ENCODE measurements at regions not wholly inside any gene's neighbourhood (a gene's known extent, or its start where the extent isn't known, plus 50 kb on each side); places are given as distances from the start of the nearest gene placed in this dataset.

DNA sequence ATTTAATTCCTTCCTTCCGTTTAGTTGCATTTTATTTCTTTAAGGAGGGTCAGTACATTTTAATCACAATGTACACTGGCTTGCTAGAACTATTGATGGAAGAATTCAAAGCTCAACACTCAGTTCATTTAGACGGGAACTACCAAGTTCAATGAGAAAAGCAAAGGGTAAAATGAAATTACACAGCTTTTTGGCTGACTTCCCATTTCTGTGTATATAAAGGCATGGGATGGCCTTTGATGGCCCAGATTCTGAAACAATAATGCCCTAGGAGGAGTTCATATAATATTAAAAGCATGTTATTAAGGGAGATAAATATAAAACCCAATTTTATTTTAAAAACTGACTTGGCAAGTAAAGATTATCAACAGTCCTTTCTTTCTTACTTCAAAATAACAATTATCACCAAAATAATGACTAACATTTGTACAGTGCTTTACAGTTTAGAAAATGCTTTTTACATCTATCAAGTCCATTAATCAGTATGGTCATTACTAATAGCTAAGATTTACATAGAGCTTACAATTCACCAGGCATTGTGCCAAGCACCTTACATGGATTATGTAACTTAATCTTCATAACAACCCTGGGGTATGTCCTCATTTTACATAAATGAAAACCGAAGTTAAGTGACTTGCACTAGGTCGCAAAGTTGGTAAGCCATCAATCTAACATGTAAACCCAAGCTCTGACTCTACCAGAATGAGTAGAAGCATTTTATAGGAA lies 402.4 kb downstream of the OMA1 start:
- no peaks in the 10 kb centered on the region for H3K4me1 Mint-ChIP-seq
- no peak overlapping the region for H3K27ac Mint-ChIP-seq
- H3K36me3 Mint-ChIP-seq = no peaks in the 10 kb centered on the region
- no peaks in the 10 kb centered on the region for H3K9me3 Mint-ChIP-seq
- DNase-seq (ENCODE audit: low spot score in 2 of 2) (no peak), ATAC-seq (no peak)
- H3K4me3 Mint-ChIP-seq = no peak overlapping the region

DNA sequence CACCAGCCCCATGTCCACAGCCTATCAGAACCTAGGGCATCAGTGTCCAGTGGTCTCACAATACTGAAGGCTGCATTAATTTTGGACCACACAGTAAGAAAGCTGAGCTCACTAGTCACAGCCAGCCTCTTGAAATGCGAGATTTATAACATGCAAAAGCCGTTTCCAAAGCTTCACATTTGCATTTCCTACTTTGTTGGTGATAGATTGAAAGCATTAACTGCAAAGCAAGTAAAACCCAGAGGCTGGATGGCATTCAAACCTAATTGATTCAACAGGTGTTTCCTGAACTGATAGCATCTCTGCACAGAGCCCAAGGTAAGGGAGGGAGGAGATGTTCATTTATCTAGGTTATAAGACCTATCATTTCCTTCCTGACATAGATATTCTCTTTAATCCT lies 410.1 kb downstream of the OMA1 start:
- Mint-ChIP-seq H3K4me1 (no peaks in the 10 kb centered on the region), H3K36me3 (no peaks in the 10 kb centered on the region), H3K27ac (no peak overlapping the region), H3K4me3 (no peak overlapping the region), H3K9me3 (peaks cover 3% of the 10 kb centered on the region)
- ATAC-seq (no peak), DNase-seq (ENCODE audit: low spot score in 2 of 2) (no peak)

DNA sequence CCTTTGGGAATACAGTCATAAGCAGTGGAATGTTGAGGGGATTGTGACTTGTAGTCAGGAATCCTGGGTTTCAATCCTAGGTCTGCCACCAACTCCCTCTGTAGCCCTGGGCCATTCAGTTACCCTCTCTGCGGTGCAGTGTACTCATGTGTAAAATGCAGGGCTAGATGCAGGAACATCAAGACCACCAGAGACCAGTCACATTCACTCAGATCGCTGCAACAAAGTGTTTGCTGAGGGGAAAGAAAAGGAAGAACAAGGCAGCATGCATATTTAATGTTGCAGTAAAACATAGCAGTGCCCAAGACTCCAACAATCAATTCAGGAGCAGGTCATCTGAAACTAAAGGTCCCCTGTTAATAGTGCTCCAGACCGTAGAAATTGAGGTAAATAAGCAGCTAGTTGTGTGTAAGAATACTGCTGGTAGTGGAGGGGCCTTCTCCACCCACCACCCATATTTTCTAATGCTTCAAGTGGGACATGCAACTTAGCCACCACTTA lies 410.7 kb downstream of the OMA1 start:
- no peaks in the 10 kb centered on the region for H3K36me3 Mint-ChIP-seq
- H3K27ac Mint-ChIP-seq = no peak overlapping the region
- H3K4me1 Mint-ChIP-seq = no peaks in the 10 kb centered on the region
- ATAC-seq = no peak
- no peak overlapping the region for H3K4me3 Mint-ChIP-seq
- no peak for DNase-seq (ENCODE audit: low spot score in 2 of 2)
- H3K9me3 Mint-ChIP-seq = peaks cover 3% of the 10 kb centered on the region

DNA sequence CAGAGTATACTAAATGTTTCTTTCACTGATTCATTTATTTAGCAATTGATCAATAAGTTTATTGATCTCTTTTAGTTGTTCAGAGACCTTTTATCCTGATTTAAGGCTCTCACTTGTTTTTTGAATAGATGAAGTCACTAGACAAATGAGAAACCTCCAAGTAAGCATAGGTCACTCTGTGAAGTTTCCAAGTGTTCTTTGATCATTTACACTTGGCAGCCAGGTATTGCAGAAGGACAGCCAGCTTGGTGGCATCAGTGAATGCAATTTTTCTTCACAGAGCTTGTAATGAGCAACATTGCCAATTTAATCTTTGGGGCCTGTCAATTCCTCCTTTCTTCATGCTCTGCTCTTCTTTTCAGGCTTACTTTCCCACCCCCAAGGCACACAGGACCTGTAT lies 413.0 kb downstream of the OMA1 start:
- no peak overlapping the region for H3K27ac Mint-ChIP-seq
- H3K4me1 Mint-ChIP-seq = no peaks in the 10 kb centered on the region
- no peaks in the 10 kb centered on the region for H3K36me3 Mint-ChIP-seq
- no peak overlapping the region for H3K4me3 Mint-ChIP-seq
- DNase-seq (ENCODE audit: low spot score in 2 of 2) (no peak), ATAC-seq (no peak)
- H3K9me3 Mint-ChIP-seq = peaks cover 2% of the 10 kb centered on the region

DNA sequence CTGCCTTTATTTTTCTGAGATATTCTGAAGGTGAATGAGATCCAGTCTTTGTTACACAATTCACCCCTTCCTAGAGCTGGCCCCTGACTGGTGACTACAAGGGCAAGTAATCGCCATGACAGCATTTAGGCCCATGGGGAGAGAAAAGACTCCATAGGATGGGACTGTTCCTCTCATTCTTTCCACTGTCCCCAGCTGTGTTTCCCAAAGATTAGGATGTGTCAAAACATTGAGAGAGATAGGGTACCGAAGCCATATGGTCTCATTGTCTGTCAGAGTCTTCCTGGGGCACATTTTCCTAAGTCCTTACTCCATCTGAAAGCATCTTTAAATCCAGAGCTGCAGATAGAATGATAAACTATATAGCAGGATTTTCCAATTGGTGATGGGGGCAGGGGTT lies 423.5 kb downstream of the OMA1 start:
- DNase-seq (ENCODE audit: low spot score in 2 of 2) = no peak
- no peak for ATAC-seq
- H3K9me3 Mint-ChIP-seq = no peaks in the 10 kb centered on the region
- H3K4me1 Mint-ChIP-seq = no peaks in the 10 kb centered on the region
- no peak overlapping the region for H3K27ac Mint-ChIP-seq
- H3K4me3 Mint-ChIP-seq = no peak overlapping the region
- no peaks in the 10 kb centered on the region for H3K36me3 Mint-ChIP-seq

DNA sequence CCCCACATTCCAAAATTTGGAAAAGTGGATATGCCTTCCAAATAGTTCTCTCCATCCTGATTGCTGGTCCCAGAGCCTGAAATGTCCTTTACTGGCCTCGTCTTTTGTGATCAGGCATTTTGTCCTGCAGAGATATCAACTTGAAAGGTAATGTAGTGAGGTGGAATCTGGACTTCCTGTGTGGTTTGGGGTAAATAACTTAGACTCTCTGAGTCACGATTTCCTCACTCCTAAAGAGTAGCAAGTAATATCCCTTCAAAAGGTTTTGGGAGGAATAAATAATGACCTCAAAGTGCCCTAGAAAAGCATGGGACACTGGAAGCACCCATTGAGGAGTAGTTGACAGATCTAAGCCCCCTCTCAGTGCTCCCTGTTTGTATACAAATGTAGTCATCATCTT lies 426.6 kb downstream of the OMA1 start:
- H3K4me3 Mint-ChIP-seq = no peak overlapping the region
- no peaks in the 10 kb centered on the region for H3K4me1 Mint-ChIP-seq
- no peak for ATAC-seq
- no peaks in the 10 kb centered on the region for H3K36me3 Mint-ChIP-seq
- no peak overlapping the region for H3K27ac Mint-ChIP-seq
- no peaks in the 10 kb centered on the region for H3K9me3 Mint-ChIP-seq
- no peak for DNase-seq (ENCODE audit: low spot score in 2 of 2)

DNA sequence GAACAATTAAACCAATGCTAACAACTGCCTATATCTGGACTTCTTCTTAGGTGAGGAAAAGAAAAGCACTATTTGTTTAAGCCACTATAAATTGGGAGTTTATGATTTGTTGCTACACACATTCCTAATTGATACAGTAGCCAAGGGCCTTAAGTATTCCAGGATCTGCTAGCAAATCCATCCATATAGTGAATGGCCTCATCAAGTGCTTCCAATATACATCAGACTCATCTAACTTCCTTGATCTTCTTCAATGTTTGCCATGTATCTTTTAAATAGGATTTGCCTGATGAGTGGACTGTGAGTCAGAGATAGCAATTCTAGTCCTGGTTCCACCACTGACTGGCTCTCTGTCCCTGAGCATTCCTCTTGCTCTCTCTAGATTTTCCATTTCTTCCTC lies 430.2 kb downstream of the OMA1 start:
- H3K36me3 Mint-ChIP-seq = no peaks in the 10 kb centered on the region
- no peak overlapping the region for H3K27ac Mint-ChIP-seq
- peaks cover 5% of the 10 kb centered on the region for H3K9me3 Mint-ChIP-seq
- H3K4me1 Mint-ChIP-seq = no peaks in the 10 kb centered on the region
- H3K4me3 Mint-ChIP-seq = no peak overlapping the region
- DNase-seq (ENCODE audit: low spot score in 2 of 2) (no peak), ATAC-seq (no peak)

DNA sequence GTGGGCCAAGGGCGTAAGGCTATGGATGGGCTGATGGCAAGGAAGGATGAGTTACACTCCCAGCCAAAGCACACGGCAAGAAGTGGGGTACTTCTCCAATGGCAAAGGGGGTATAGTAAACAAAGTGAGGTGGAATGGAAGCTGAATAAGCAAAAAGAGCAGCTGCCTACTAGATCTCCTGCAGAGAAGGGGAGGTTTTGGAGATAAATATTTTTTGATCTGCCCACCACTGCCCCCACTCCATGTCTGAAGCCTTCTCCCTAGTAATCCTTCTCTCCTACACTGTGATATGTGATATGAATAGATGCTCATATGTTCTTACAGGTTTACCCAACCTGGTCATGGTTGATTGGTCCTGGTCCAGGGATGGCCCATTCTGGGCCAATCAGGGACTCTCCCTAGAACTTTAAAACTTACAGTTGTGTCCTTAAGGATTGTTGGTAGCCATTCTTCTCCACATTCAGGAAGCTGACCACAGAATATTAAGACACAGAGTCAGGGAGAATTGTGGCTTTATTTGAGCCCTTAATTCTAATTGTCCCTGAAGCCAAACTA lies 436.8 kb downstream of the OMA1 start:
- Mint-ChIP-seq H3K9me3 (peaks cover 5% of the 10 kb centered on the region), H3K4me3 (no peak overlapping the region), H3K4me1 (no peaks in the 10 kb centered on the region), H3K36me3 (no peaks in the 10 kb centered on the region), H3K27ac (no peak overlapping the region)
- DNase-seq (ENCODE audit: low spot score in 2 of 2) = no peak
- no peak for ATAC-seq

DNA sequence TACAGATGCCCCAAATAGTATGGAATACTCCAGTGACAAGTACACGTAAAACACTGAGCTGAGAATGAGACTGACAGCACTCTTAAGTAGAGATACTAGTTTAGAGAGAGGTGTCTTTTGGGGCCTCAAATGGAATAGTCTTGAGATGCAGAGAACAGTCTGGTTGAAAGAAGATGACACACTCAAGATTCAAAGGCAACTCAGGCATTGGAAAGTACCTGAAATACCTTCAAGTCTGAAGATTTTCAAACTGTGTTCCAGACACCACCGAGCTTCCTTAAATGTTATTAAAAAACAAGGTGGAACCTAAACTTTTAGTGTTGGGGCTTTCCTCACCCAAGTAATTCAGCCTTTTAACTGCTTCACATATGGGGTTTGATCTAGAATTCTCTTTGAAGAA lies 437.7 kb downstream of the OMA1 start:
- H3K4me1 Mint-ChIP-seq = no peaks in the 10 kb centered on the region
- ATAC-seq (no peak), DNase-seq (ENCODE audit: low spot score in 2 of 2) (no peak)
- H3K4me3 Mint-ChIP-seq = no peak overlapping the region
- peaks cover 3% of the 10 kb centered on the region for H3K9me3 Mint-ChIP-seq
- H3K27ac Mint-ChIP-seq = no peak overlapping the region
- H3K36me3 Mint-ChIP-seq = no peaks in the 10 kb centered on the region

DNA sequence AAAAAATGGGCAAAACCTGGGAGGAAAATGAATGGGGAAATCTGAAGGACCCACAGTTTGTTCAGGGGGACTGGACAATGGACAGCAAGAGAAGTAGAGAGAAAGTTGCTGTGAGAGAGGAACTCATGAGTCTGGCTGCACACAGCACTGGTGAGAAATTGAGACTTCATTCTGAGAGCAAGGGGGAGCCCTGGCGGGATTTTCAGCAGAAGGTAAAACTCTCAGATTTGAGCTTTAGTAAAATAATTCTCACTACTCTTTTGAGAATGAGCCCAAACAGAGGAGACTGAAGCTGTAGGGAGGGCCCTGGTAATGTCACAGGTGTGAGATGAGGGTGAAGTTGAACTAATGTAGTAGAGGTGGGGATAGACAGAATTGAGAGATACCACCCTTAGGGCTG lies 438.6 kb downstream of the OMA1 start:
- no peaks in the 10 kb centered on the region for H3K36me3 Mint-ChIP-seq
- peaks cover 2% of the 10 kb centered on the region for H3K9me3 Mint-ChIP-seq
- no peak for DNase-seq (ENCODE audit: low spot score in 2 of 2)
- H3K4me3 Mint-ChIP-seq = no peak overlapping the region
- ATAC-seq = no peak
- no peak overlapping the region for H3K27ac Mint-ChIP-seq
- no peaks in the 10 kb centered on the region for H3K4me1 Mint-ChIP-seq

DNA sequence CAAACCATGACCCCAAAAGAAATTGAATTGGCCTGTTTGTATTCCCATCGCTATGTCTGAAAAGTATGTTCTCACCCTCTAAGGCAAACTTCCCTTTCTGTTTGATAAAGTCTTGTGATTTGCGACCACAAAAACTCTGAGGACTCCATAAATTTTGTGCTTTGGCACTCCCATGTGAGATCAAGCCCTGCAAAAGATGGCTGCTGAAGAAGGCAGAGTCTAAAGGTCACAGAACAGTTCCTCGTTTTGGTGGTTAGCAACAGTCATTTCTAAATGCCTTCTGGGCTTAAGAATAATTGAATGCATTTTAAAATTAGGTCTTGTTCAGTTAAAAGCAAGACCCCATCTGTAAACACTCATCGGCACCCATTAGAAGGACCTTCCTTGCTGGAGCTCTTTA lies 441.6 kb downstream of the OMA1 start:
- no peaks in the 10 kb centered on the region for H3K4me1 Mint-ChIP-seq
- DNase-seq (ENCODE audit: low spot score in 2 of 2) (no peak), ATAC-seq (no peak)
- H3K4me3 Mint-ChIP-seq = no peak overlapping the region
- H3K27ac Mint-ChIP-seq = no peak overlapping the region
- H3K36me3 Mint-ChIP-seq = no peaks in the 10 kb centered on the region
- H3K9me3 Mint-ChIP-seq = no peaks in the 10 kb centered on the region

DNA sequence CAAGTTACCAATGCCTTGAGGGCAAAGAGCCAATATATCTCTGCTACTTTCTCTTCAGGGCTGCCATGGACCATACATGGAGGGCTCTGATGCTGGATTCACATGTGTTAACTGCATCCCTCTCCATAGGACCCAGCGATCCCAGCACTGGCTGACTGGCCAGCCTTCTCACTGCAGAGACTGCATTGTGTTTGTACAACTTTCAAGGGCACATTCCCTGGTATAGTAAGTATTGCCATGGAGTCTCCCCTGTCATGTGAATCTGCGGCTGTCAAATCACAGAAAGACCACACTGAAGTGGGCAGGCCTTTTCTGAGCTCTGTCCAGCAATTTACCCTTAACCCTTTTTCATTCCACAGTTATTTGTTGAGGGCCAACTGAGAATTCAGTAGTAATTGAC lies 449.8 kb downstream of the OMA1 start:
- no peak overlapping the region for H3K27ac Mint-ChIP-seq

DNA sequence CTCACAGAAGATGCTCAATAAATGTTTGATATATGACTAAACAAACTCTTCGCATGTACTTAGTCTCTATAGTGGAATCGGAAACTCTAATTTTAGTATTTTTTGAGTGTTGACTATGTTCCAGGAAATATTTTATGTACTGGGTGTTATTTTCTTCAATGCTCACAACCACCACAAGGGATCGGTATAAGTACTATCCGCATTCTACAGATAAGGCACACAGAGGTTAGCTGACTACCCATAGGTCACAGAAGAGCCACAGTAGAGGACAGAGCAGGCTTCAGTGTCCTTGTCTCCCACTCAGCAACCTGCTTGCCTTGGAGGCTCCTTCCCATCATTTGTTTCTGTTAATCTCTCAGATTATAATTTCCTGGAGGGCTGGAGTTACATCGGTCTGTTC lies 451.3 kb downstream of the OMA1 start:
- no peaks in the 10 kb centered on the region for H3K4me1 Mint-ChIP-seq
- ATAC-seq = no peak
- H3K36me3 Mint-ChIP-seq = no peaks in the 10 kb centered on the region
- no peak for DNase-seq (ENCODE audit: low spot score in 2 of 2)
- H3K27ac Mint-ChIP-seq = no peak overlapping the region
- H3K9me3 Mint-ChIP-seq = no peaks in the 10 kb centered on the region
- H3K4me3 Mint-ChIP-seq = no peak overlapping the region

More for the DNA sequence above, 449.8 kb downstream of the OMA1 start:
- no peak for ATAC-seq
- DNase-seq (ENCODE audit: low spot score in 2 of 2) = no peak
- Mint-ChIP-seq H3K36me3 (no peaks in the 10 kb centered on the region), H3K4me3 (no peak overlapping the region), H3K9me3 (no peaks in the 10 kb centered on the region), H3K4me1 (no peaks in the 10 kb centered on the region)

DNA sequence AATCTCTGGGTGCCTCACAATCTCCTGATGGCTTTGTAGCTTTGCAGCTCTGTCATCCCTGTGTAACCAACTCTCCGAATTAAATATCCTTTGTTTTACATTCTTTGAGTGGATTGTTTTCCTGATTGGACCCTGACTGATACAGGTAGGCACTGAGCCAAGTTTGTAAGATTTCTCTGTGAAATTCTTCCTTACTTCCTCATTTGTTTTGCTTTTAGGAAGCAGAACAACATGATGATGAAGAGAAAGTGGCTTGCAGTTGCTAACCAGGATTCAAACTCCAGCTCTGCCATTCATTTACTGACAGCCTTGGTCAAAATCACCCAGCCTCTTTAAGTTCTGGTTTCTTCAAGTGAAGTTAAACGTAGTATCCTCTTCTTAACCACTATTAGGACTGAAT lies 452.3 kb downstream of the OMA1 start:
- DNase-seq (ENCODE audit: low spot score in 2 of 2) (no peak), ATAC-seq (no peak)
- Mint-ChIP-seq H3K36me3 (no peaks in the 10 kb centered on the region), H3K4me3 (no peak overlapping the region), H3K9me3 (no peaks in the 10 kb centered on the region), H3K27ac (no peak overlapping the region), H3K4me1 (no peaks in the 10 kb centered on the region)

DNA sequence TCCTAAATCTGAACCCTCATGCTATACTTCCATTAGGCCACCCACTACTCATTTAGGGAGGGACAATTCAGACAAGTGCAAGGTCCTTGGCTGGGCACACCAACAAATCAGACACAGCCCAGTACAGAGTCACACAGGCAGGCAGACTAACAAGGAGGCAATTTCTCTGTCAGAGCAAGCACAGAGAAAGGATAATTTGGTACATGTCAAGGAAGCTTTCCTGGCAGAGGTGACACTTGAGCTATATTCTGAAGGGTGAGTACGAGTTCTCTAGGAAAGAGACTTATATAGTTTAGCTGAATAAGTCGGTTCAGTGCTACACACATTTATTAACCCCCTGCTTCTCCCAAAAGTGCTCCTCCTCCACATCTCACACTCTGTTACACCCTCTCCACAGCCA lies 455.9 kb downstream of the OMA1 start:
- ATAC-seq (no peak), DNase-seq (ENCODE audit: low spot score in 2 of 2) (no peak)
- Mint-ChIP-seq H3K36me3 (no peaks in the 10 kb centered on the region), H3K27ac (no peak overlapping the region), H3K4me1 (no peaks in the 10 kb centered on the region), H3K4me3 (no peak overlapping the region), H3K9me3 (no peaks in the 10 kb centered on the region)

DNA sequence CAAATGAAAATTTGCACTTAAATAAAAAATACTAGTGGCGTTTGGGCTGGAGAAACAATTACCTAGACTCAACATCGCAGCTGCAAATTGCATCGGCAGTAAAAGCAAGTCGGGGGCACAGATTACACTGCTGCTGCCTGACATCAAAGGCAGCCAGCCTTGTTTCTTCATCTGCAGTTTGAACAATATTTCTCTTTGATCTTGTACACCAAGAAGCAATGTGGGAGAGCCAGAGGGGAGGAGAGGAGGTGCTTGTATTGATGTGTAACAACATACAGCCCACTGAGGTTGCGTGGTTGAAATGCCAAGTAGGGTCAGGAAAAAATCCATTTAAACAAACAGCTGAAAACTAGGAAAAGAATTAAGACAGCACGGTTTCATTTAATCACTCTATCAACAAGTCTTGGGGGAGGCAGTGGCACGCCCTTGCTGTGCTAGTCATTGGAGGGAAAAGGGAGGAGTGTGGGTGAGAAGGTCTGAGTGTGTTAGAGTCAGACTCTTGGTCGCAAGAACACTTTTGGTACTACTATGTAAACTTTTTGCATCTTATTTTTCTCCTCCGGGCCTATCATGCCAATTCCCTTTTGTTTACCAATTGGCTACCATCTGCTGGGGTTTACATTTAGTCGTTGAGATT lies 456.5 kb downstream of the OMA1 start:
- ATAC-seq = no peak
- Mint-ChIP-seq H3K4me1 (no peaks in the 10 kb centered on the region), H3K27ac (no peak overlapping the region), H3K4me3 (no peak overlapping the region), H3K36me3 (no peaks in the 10 kb centered on the region), H3K9me3 (no peaks in the 10 kb centered on the region)
- no peak for DNase-seq (ENCODE audit: low spot score in 2 of 2)

Data from stimulated activated effector memory CD8-positive, alpha-beta T cell treated with anti-CD3 and anti-CD28 coated beads, Interleukin-12 subunit alpha, Interleukin-12 subunit beta, amount 100 ng/mL, for 72 hours (primary cell).